ENCODE measurements at regions not wholly inside any gene's neighbourhood (a gene's known extent, or its start where the extent isn't known, plus 50 kb on each side); places are given as distances from the start of the nearest gene placed in this dataset.

GRCh38 chr15:93417156-93417555 is 328.1 kb upstream of the RGMA start:
- Histone ChIP-seq H3K79me1 (ENCODE audit: low read depth in 1 of 2, low read length in 2 of 2) (no peaks in the 10 kb centered on the region), H3K9me1 (ENCODE audit: insufficient read depth, low read length) (no peaks in the 10 kb centered on the region), H3K4me2 (ENCODE audit: low read depth, low read length) (no peak overlapping the region), H3K23ac (ENCODE audit: low read depth, low read length) (no peak overlapping the region), H4K5ac (ENCODE audit: low read depth, low read length) (no peak overlapping the region), H4K91ac (ENCODE audit: insufficient read depth, low read depth, low read length) (no peak overlapping the region), H2BK20ac (ENCODE audit: low read depth, low read length) (no peak overlapping the region), H2BK5ac (ENCODE audit: low read depth, low read length, poor library complexity, severe bottlenecking) (no peak overlapping the region), H3K36me3 (ENCODE audit: control insufficient read depth, insufficient read depth, low read length) (no peaks in the 10 kb centered on the region), H2AFZ (replicated peaks; ENCODE audit: low read length, poor library complexity) (no peak overlapping the region), H3K9ac (ENCODE audit: low read depth, low read length) (no peak overlapping the region), H3K14ac (replicated peaks; ENCODE audit: low read depth, low read length) (no peak overlapping the region), H2AK9ac (replicated peaks; ENCODE audit: low read depth, low read length, poor library complexity) (no peak overlapping the region), H4K8ac (ENCODE audit: low read depth in 2 of 2, low read length in 2 of 2) (no peak overlapping the region), H4K20me1 (ENCODE audit: insufficient read depth, low read length) (no peaks in the 10 kb centered on the region), H3K56ac (ENCODE audit: extremely low read depth, insufficient read depth, low read length) (no peak overlapping the region), H3K9me3 (ENCODE audit: control insufficient read depth, insufficient read depth, low read length) (peaks cover 45% of the 10 kb centered on the region), H3K27ac (ENCODE audit: insufficient read depth, low read length) (no peak overlapping the region), H3K4me3 (ENCODE audit: insufficient read depth, low read depth, low read length) (no peak overlapping the region), H2BK15ac (ENCODE audit: low read depth, low read length) (no peak overlapping the region), H3K4ac (ENCODE audit: low read depth, low read length) (no peak overlapping the region), H3K4me1 (ENCODE audit: control insufficient read depth, insufficient read depth, low read length) (no peaks in the 10 kb centered on the region), H2AK5ac (ENCODE audit: low read depth, low read length) (no peak overlapping the region), H2BK120ac (ENCODE audit: low read depth, low read length) (no peak overlapping the region), H3K27me3 (ENCODE audit: control insufficient read depth, insufficient read depth, low read length) (no peaks in the 10 kb centered on the region), H3K18ac (ENCODE audit: low read depth, low read length) (no peak overlapping the region)
- POLR2A ChIA-PET (ENCODE audit: unreplicated experiment) = no interaction called here
- no TSS peak for BruUV-seq (replicated peaks)
- intact Hi-C loops (cut with micrococcal nuclease) (no loop called here), dilution Hi-C loops (cut with HindIII; ENCODE audit: low sequenced_read_pairs, unreplicated experiment) (no loop called here), in situ Hi-C loops (cut with MboI; ENCODE audit: low sequenced_read_pairs) (no loop called here)
- CTCF ChIA-PET = no interaction called here
- DNase-seq = no peak
- no peak for ATAC-seq (ENCODE audit: low read depth)
- no CpG with 5 or more reads among the region's 6 CpGs for WGBS, 2 experiments (ENCODE audit: extremely low coverage in 2 of 2, insufficient read length in 1 of 2)
- no peak for TF ChIP-seq CTCF (conservative IDR thresholded peaks at IDR 0.05; ENCODE audit: low read depth, low read length)
- TF ChIP-seq RCOR1 (IDR thresholded peaks at IDR 0.05; ENCODE audit: insufficient replicate concordance, low read length) = no peak
- no peak for TF ChIP-seq POLR2A (IDR thresholded peaks at IDR 0.05; ENCODE audit: low read depth, low read length)
- TF ChIP-seq MXI1 (IDR thresholded peaks at IDR 0.05; ENCODE audit: borderline replicate concordance, low read depth, low read length) = no peak
- TF ChIP-seq FOS (IDR thresholded peaks at IDR 0.05; ENCODE audit: low read depth, low read length) = no peak
